Endothelial cell of umbilical vein (primary cell): ENCODE measurements at regions not wholly inside any gene's neighbourhood (a gene's known extent, or its start where the extent isn't known, plus 50 kb on each side); places are given as distances from the start of the nearest gene placed in this dataset.

Source experiments
- BruUV-seq: library from RNA; stranded (reverse); fragments of 400-500 nt; replicated peaks from 2 replicates; lab custom pipeline; 2021; lab: Mats Ljungman, UMichigan
- CTCF ChIA-PET: fragments of 300-600, 350-600 bp; sonication (Branson Sonifier 250); formaldehyde crosslinking; loops from one replicate; lab custom pipeline; 2021; ENCODE audit warnings: antibody characterized with exemption, inconsistent platforms; lab: Charles Lee
- POLR2A ChIA-PET: fragments of 300-600, 350-600 bp; sonication (Branson Sonifier 250); formaldehyde crosslinking; loops from one replicate; lab custom pipeline; 2021; ENCODE audit warnings: antibody characterized with exemption, inconsistent platforms; lab: Charles Lee
- DNase-seq: peaks from one replicate; pipeline ENCODE4 v3.0.0-alpha.2; 2011; ENCODE audit warnings: low read depth, low spot score
- FAIRE-seq: peaks from 2 replicates; lab custom pipeline; 2011; peaks lifted over from hg19 to GRCh38; lab: Jason Lieb, UNC
- H2AFZ ChIP-seq: 2 replicates; pipeline ENCODE4 v1.6.0; 2012; ENCODE audit warnings: low read depth, low read length, control low read depth, inconsistent platforms
- H3K27ac ChIP-seq: 2 replicates; pipeline ENCODE4 v1.5.1; 2011; ENCODE audit warnings: low read depth, mild to moderate bottlenecking, control low read depth, low read length, moderate library complexity; ENCODE audit not compliant: insufficient read depth
- H3K27me3 ChIP-seq, 2 experiments: 2 replicates each; pipeline versions ENCODE4 v1.6.0 to v1.6.1; 2011; ENCODE audit warnings: low read length in 2 of 2, mixed read lengths in 1 of 2; ENCODE audit not compliant: control insufficient read depth in 2 of 2, insufficient read depth in 2 of 2
- H3K36me3 ChIP-seq, 2 experiments: 2 replicates in 1 of 2; 3 replicates in 1 of 2; pipeline ENCODE4 v1.5.1; 2011; ENCODE audit warnings: low read length in 2 of 2, mild to moderate bottlenecking in 1 of 2, moderate library complexity in 1 of 2; ENCODE audit not compliant: control insufficient read depth in 2 of 2, insufficient read depth in 2 of 2; ENCODE audit errors: extremely low read depth in 1 of 2
- H3K4me1 ChIP-seq: 3 replicates; pipeline ENCODE4 v1.5.1; 2011; ENCODE audit warnings: mild to moderate bottlenecking, low read length; ENCODE audit not compliant: control insufficient read depth, insufficient read depth; ENCODE audit errors: extremely low read depth
- H3K4me2 ChIP-seq: 2 replicates; pipeline ENCODE4 v1.6.1; 2011; ENCODE audit warnings: low read length, control low read depth, mixed read lengths; ENCODE audit not compliant: insufficient read depth
- H3K4me3 ChIP-seq, 3 experiments: fragments of 200-600 bp in 1 of 3; sonication (generic), shearing (Covaris generic) in 1 of 3; replicated peaks in 1 of 3; 2 replicates each; pipeline ENCODE4 v1.5.1; 2011 to 2016; ENCODE audit warnings: control low read depth in 3 of 3, low read length in 3 of 3, mild to moderate bottlenecking in 2 of 3, inconsistent platforms in 1 of 3, low read depth in 1 of 3, moderate library complexity in 1 of 3; ENCODE audit not compliant: insufficient read depth in 1 of 3
- H3K79me2 ChIP-seq: 2 replicates; pipeline ENCODE4 v1.6.0; 2012; ENCODE audit warnings: low read length, inconsistent platforms; ENCODE audit not compliant: control insufficient read depth, insufficient read depth
- H3K9ac ChIP-seq: replicated peaks from 2 replicates; pipeline ENCODE3; 2011; ENCODE audit warnings: low read length, control low read depth; ENCODE audit not compliant: insufficient read depth; ENCODE audit errors: extremely low read depth
- H3K9me1 ChIP-seq: replicated peaks from 3 replicates; pipeline ENCODE4 v1.6.0; 2011; ENCODE audit warnings: mild to moderate bottlenecking, low read length; ENCODE audit not compliant: control insufficient read depth, insufficient read depth; ENCODE audit errors: extremely low read depth
- H3K9me3 ChIP-seq: replicated peaks from 2 replicates; pipeline ENCODE4 v1.5.1; 2012; ENCODE audit warnings: low read length, inconsistent platforms; ENCODE audit not compliant: control insufficient read depth, insufficient read depth
- H4K20me1 ChIP-seq: replicated peaks from 2 replicates; pipeline ENCODE3; 2011; ENCODE audit warnings: mild to moderate bottlenecking, low read length; ENCODE audit not compliant: control insufficient read depth, insufficient read depth; ENCODE audit errors: extremely low read depth
- EZH2 ChIP-seq: IDR thresholded peaks from 2 replicates; pipeline ENCODE4 v1.6.1; 2012; ENCODE audit warnings: borderline replicate concordance, low read depth, mild to moderate bottlenecking, moderate library complexity, low read length, inconsistent platforms; ENCODE audit not compliant: severe bottlenecking
- FOS ChIP-seq: IDR thresholded peaks from 2 replicates; pipeline ENCODE4 v1.6.1; 2011; ENCODE audit warnings: mild to moderate bottlenecking, low read length, moderate library complexity, borderline replicate concordance; ENCODE audit not compliant: insufficient read depth
- GATA2 ChIP-seq: IDR thresholded peaks from 2 replicates; pipeline ENCODE4 v1.7.0; 2011; ENCODE audit warnings: low read depth, mild to moderate bottlenecking, moderate library complexity, mixed read lengths, low read length; ENCODE audit not compliant: insufficient read length, insufficient read depth
- JUN ChIP-seq: IDR thresholded peaks from 2 replicates; pipeline ENCODE4 v1.6.1; 2011; ENCODE audit warnings: borderline replicate concordance, low read depth; ENCODE audit not compliant: insufficient read length, insufficient read depth
- MYC ChIP-seq: IDR thresholded peaks from one replicate; pipeline ENCODE4 v1.6.1; 2011; ENCODE audit warnings: mild to moderate bottlenecking, low read depth, low read length
- POLR2A ChIP-seq: IDR thresholded peaks from 2 replicates; pipeline ENCODE4 v1.6.1; 2012; ENCODE audit warnings: low read depth, mild to moderate bottlenecking, control low read depth, low read length
- POLR2AphosphoS5 ChIP-seq: IDR thresholded peaks from 2 replicates; pipeline ENCODE4 v1.6.1; 2012; ENCODE audit warnings: low read depth, mild to moderate bottlenecking, control low read depth, low read length, moderate library complexity; ENCODE audit not compliant: insufficient read depth
- dilution Hi-C: fragments of 300-500 bp; cut with MboI; formaldehyde crosslinking; loops from one replicate; pipeline ENCODE4 v1.15.0; 2019; ENCODE audit warnings: low sequenced_read_pairs; ENCODE audit not compliant: extremely low pct_ligation_motif_present
- intact Hi-C: fragments of 100-400 bp; cut with micrococcal nuclease; formaldehyde crosslinking; loops from one replicate; pipeline ENCODE4 v1.10.0; 2022
- TF ChIP-seq, protein P1 (sequence below): IDR thresholded peaks from 2 replicates; pipeline ENCODE4 v1.6.1; 2011; ENCODE audit not compliant: insufficient read depth, insufficient read length
- TF ChIP-seq, protein P2 (sequence below), 2 donors: IDR thresholded peaks; 1 replicate in 1 of 2; 2 replicates in 1 of 2; pipeline ENCODE4 v1.5.1; 2011; ENCODE audit warnings: low read length in 2 of 2, mild to moderate bottlenecking in 2 of 2, moderate library complexity in 2 of 2, control low read depth in 1 of 2, inconsistent platforms in 1 of 2, low read depth in 1 of 2; ENCODE audit not compliant: insufficient read depth in 1 of 2; ENCODE audit errors: extremely low read depth in 1 of 2

DNA sequence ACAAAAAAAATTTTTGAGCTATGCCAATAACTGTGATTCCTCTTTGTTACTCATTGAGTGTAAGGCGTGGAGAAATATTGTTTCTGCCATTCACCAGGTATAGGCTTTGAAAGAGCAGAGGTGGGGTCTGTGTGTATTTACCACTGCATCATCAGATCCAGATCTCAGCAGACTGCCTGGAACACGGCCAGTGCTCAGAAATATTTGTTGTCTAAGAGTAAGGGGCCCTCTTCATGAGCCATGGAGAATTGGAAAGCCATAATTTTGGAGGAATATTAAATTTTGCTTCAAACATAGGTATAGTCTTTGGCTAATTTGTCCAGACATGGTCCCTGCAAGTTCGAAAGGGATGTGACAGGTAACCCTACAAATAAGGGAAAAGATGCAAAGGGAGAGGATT is 231.3 kb upstream of the IRF2BP2 start:
- H3K36me3 ChIP-seq: no peaks in the 10 kb centered on the region
- H3K27ac ChIP-seq: no peak overlapping the region
- no peaks in the 10 kb centered on the region for H4K20me1 ChIP-seq
- no peak overlapping the region for H3K4me2 ChIP-seq
- ChIA-PET POLR2A (no interaction called here), CTCF (no interaction called here)
- H3K4me1 ChIP-seq: peaks cover 17% of the 10 kb centered on the region
- BruUV-seq: no TSS peak
- no peaks in the 10 kb centered on the region for H3K79me2 ChIP-seq
- DNase-seq: no peak
- H2AFZ ChIP-seq: no peak overlapping the region
- H3K4me3 ChIP-seq: no peak overlapping the region
- TF ChIP-seq POLR2A (no peak), FOS (no peak), POLR2AphosphoS5 (no peak), MYC (no peak), EZH2 (no peak), JUN (no peak), GATA2 (no peak)
- TF ChIP-seq, protein P1, sequence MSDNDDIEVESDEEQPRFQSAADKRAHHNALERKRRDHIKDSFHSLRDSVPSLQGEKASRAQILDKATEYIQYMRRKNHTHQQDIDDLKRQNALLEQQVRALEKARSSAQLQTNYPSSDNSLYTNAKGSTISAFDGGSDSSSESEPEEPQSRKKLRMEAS: no peak
- TF ChIP-seq, protein P2, sequence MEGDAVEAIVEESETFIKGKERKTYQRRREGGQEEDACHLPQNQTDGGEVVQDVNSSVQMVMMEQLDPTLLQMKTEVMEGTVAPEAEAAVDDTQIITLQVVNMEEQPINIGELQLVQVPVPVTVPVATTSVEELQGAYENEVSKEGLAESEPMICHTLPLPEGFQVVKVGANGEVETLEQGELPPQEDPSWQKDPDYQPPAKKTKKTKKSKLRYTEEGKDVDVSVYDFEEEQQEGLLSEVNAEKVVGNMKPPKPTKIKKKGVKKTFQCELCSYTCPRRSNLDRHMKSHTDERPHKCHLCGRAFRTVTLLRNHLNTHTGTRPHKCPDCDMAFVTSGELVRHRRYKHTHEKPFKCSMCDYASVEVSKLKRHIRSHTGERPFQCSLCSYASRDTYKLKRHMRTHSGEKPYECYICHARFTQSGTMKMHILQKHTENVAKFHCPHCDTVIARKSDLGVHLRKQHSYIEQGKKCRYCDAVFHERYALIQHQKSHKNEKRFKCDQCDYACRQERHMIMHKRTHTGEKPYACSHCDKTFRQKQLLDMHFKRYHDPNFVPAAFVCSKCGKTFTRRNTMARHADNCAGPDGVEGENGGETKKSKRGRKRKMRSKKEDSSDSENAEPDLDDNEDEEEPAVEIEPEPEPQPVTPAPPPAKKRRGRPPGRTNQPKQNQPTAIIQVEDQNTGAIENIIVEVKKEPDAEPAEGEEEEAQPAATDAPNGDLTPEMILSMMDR (IDR thresholded peaks at IDR 0.05; ENCODE audit: extremely low read depth in 1 of 2, insufficient read depth in 1 of 2, low read depth in 1 of 2, low read length in 2 of 2): no peak
- H3K9me3 ChIP-seq: no peaks in the 10 kb centered on the region
- H3K27me3 ChIP-seq: no peaks in the 10 kb centered on the region
- H3K9ac ChIP-seq: no peak overlapping the region
- intact Hi-C loops (loop anchor here (5.0 kb wide), 1 partner anchor 69 kb away; no protein-coding TSS in a partner anchor), dilution Hi-C loops (loop anchor here (25.0 kb wide), 1 partner anchor 104 kb away; no protein-coding TSS in a partner anchor)
- FAIRE-seq: no peak
- H3K9me1 ChIP-seq: no peaks in the 10 kb centered on the region
